ENCODE measurements at regions not wholly inside any gene's neighbourhood (a gene's known extent, or its start where the extent isn't known, plus 50 kb on each side); places are given as distances from the start of the nearest gene placed in this dataset.

DNA sequence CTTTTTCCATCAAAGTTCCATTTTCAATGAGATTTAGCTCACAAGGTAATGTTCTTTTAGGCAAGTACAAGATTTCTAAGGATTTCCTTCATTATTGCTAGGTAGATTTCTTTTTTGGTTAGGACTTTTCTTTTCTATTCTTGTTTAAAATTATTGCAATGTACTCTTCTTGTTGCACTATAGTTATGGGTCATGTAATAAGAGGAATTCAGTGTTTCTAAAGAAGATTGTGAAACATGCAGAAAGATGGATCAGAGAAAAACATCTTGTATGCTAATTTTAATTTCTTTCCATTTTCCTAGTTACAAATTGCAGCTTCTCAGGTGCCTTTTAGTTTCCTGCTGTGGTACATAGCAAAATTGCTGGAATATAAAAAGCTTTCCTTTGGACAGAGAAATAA lies 56.1 kb downstream of the BTG1 start:
- no peak for DNase-seq

DNA sequence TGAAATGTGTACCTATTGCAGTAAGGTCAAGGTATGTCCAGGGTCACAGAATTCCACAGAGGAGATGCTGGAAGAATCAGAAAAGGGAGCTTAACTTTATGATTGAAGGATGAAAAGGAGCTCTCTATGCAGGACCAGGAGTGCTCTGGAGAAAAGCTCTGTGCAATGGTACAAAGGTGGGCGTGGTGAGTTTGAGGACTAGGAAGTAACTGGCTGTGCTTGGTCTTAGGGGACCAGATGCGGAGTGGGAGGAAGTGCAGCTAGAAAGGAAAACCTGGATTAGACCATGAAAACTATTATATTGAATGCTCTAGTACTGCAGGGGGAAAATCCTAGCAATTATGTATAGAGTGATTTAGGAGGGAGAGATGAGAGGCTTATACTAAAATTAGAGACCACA lies 56.8 kb downstream of the BTG1 start:
- DNase-seq = no peak

- DNase-seq = no peak
Measured at GRCh38 chr12:92085736-92086040, 60.0 kb downstream of the BTG1 start.

DNA sequence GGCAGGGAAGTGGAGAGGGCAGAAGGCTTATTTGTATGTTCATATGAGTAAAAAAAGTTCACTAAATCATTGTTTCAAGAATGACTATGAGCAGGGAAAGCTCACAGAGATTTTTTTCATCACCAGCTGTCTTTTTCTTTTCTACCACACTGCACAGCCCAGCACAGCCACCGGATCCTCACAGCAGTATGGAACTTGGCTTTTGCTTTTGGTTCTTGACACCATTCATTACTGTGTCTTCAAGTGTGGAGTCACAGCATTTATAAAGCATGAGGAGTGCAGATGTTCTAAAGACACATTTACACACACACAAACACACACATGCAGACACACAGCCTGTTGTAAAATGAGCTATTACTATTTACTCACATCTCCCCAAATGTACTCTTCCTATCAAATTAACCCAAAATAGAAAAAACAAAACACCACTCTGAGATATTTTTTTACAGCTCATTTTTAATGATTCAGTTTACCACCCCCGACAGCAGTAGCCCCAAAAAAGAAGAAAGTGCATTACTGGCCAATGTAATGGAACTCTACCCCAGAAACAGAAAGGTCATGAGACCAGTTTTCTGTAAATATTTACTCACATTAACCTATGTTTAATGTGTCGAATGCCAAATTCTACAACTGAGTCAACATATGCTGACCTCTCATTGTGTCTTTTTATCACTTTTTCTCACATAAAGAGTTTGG lies 60.5 kb downstream of the BTG1 start:
- no peak for DNase-seq

- no peak for DNase-seq
Measured at GRCh38 chr12:92080911-92081285, 64.7 kb downstream of the BTG1 start.

DNA sequence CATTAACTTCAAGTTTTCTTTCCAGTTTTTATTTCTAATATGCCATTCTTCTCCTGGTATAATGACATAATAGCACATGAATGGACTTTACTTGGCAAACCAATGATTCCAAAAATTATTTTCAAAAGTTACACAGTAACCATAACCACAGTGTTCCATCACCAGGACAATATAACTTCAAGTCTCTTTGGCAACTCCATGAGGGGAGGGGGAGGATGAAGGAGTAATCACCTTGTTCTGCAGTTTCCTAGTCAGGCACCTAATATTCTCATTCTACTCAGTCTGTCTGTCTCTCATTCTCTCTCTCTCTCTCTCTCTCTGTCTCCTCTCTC lies 66.6 kb downstream of the BTG1 start:
- DNase-seq = no peak

GRCh38 chr12:92078167-92079053 lies 67.2 kb downstream of the BTG1 start:
- no peak for DNase-seq

- no peak for DNase-seq
Measured at GRCh38 chr12:92077530-92077929, 68.1 kb downstream of the BTG1 start.

DNA sequence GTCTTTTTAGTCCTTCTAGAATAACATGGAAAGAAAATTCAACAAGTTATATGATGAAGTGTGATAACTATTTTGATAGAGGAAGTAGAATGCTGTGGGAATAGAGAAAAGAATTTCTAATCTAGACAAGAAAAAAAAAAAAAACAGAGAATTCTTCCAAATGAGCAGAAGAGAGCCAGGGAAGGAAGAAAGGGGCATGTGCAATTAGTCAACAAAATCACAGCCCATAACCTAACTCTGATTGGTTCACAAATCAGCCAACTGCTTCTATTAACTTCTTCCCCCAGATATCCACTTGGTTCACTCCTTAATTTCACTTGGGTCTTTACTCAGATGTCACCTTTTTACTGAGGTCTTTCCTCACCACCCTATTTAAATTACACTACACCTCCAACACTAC lies 69.5 kb downstream of the BTG1 start:
- DNase-seq = no peak

DNA sequence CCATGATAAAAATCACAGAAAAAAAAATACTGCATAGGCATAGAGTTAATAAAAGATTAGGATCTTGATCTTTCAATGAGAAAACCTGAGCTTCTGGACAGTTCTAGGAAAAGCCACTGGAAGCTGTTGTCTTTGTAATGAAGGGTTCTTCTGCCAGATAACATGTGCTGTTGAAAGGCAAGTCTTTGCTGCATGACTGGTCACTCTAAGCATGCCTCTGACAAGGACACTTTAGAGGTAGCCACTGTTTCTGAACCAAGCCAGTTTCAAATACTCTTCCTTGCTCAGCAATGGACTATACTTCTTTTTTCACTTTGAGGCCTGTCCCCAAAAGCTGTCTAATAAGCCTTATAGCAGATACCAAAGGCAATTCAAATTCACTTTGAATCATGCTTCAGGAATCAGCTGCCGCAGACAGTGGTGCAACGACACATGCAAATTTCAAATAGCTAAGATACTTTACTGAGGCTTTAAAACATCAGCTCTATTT lies 70.2 kb downstream of the BTG1 start:
- DNase-seq = no peak

GRCh38 chr12:92074889-92075288 lies 70.8 kb downstream of the BTG1 start:
- DNase-seq = no peak

DNA sequence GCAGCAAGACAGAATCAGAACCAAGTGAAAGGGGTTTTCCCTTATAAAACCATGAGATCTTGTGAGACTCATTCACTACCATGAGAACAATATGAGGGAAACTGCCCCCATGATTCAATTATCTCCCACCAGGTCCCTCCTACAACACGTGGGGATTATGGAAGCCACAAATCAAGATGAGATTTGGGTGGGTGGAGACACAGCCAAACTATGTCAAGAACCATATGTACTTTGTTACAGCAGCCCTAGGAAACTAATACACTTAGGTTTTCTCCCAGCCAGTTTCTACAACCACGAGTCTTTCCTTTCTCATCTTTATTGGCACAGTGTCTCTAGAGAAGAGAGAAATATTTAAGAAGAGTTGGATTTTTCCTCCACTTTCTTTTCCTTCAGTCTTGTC lies 72.6 kb downstream of the BTG1 start:
- no peak for DNase-seq

DNA sequence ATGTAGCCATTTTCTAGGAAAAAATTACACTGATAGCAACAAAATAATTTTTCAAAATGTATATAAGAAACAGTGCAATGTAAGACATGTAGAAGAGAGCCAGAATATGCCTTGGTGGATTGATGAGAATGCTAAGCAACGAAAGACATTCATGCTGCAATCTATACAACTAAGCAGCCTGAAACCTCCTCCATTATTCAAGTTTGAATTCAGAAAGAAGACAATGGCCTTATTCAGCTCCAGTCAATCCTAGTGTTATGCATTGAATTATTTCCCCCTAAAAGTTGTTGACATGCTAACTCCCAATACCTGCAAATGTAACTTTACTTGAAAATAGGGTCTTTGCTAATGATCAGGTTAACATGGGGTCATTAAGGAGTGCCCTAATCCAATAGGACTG lies 73.5 kb downstream of the BTG1 start:
- DNase-seq = no peak

DNA sequence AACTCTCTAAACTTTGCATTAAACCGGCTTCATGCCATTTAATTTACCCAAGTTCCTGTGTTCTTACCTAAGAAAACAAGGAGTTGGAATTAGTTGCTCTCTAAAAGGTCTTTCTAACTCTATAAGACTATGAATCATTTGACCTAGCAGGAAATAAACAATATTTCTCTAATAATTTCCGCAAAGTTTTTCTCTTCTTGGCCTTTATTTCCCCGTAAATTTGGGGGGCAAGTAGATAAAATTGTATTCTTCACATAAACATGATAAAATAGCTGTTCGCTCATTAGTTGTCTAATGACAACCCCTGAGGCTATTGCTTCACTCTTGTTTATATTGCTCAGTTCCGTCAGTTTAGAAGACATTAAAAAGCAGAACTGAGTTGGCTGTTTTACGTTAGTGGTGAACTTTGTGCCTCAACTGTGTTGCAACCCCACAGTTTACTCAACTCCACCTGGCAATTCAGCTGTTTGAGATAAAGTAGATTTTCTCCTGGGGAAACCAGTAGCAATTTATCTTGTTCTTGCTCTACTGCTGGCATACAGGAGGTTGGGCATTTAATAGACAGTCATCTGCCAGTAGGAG lies 74.7 kb downstream of the BTG1 start:
- DNase-seq = no peak

DNA sequence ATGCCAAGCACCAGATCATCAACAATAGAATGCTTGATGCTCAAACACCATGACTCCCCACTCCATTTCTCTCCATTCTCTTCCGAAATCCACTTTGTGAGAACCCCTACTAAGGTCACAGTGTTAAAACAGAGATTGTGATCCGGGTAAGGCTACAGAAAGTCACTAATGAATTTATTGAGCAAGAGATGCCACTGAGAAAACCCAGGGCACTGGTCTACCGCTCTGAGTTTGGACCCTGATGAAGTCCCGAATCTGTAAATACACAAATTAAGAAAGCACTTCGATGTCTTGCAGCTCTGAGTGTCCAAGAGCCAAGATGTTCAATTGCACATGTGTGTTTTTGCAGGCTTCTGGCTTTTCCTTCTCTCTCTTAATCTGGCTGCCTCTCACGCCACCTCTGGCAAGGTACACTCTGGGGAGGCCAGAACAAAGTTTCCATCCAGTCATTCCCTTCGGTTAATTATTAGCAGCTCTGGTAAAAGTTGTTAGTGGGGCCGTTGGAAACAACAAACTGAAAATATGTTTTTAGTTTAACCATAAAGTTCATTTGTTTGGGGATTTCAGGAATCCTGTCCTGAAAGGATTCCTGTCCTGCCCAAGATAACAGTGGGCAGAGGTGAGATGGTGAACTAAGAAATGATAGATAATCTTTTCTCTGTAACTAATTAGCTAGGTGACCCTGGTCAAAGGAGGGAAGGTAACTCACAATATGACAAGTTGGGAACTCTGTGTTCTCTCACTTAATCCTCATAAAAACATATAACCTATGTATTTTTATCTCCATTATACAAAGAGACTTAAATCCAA lies 75.4 kb downstream of the BTG1 start:
- no peak for DNase-seq

- DNase-seq = no peak
Measured at GRCh38 chr12:92068459-92068858, 77.2 kb downstream of the BTG1 start.

DNA sequence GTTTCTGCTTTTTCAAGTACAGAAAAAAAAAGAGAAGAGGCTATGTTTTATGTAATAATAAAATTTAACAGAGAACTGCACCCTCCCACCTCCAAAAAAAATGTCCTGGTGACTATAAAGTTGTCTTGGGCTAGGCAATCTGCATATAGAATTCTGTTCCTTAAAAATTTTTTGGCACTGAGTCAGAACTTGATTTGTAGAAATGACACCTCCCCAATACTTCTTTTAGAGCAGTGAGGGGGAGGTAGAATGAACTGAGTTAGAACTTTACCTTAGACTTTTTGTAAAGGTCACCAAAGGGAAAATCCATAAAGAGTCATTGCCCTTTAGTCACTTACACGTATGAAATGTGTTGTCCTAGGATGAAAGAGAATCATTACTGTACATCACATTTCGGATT lies 80.0 kb downstream of the BTG1 start:
- DNase-seq = no peak

GRCh38 chr12:92065018-92065499 lies 80.6 kb downstream of the BTG1 start:
- no peak for DNase-seq

GRCh38 chr12:92064422-92064821 lies 81.2 kb downstream of the BTG1 start:
- DNase-seq = no peak

GRCh38 chr12:92063641-92064040 lies 82.0 kb downstream of the BTG1 start:
- no peak for DNase-seq

DNA sequence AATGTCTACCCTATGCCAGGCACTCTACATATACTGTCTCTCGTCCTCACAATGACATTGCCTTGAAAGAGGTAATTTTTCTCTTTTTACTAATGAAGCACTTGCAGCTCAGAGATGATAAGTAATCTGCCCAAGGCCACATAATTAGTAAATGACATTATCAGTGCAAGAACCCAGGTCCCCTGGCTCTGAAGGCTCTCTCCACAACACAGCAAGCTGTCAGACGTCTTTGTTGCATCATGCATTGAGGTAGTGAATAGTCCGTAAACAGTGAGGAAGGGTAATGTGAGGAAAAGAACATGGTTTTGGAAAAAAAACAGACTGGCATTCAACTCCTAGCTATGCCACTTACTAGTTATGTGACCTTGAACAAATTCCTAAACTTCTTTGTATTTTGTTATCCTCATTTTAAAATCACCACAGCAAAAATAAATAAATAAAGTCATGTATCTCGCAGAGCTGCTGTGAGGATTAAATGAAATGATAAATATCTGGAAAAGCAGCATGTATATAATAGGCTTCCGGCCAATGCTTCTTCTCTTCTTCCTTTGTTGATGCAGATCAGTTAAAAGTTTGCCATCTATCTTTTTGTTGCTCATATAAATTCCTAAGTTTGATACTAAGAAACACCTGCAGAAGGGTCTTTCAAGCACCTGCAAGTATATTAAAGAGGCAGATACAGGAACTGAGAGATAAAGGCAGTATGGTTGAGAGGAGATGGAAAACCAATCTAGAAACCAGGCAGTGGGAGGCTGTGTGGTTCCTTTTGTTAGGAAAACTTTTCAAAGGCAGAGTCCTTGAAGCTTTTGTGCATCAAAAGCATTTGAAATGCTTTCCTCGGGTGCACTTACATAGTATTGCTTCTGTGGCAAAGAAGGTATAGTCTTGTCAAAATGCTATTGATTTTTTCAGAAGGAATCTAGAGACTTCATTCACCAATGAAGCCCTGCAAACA lies 82.8 kb downstream of the BTG1 start:
- DNase-seq = no peak

GRCh38 chr12:92061061-92061460 lies 84.6 kb downstream of the BTG1 start:
- DNase-seq = no peak
